Gastrocnemius medialis (tissue), 4 donors: ENCODE measurements at regions not wholly inside any gene's neighbourhood (a gene's known extent, or its start where the extent isn't known, plus 50 kb on each side); places are given as distances from the start of the nearest gene placed in this dataset.

ENCODE experiments used
- CTCF ChIP-seq, 5 experiments: fragments of 450-650 bp in 3 of 5; fragments of 200-600 bp in 2 of 5; sonication (generic) in 2 of 5; IDR thresholded peaks in 4 of 5; conservative IDR thresholded peaks in 1 of 5; 1 replicate in 4 of 5; 2 replicates in 1 of 5; pipeline ENCODE4 v1.5.1; 2016 to 2019; ENCODE audit warnings: antibody characterized with exemption in 5 of 5, mild to moderate bottlenecking in 3 of 5, moderate library complexity in 3 of 5
- POLR2A ChIP-seq, 2 donors: fragments of 450-650 bp; IDR thresholded peaks; one replicate each; pipeline ENCODE4 v1.6.1; 2017; ENCODE audit warnings: antibody characterized with exemption in 2 of 2, mild to moderate bottlenecking in 2 of 2, moderate library complexity in 2 of 2

GRCh38 chr13:76796851-76797250 is 89.4 kb downstream of the KCTD12 start:
- TF ChIP-seq CTCF (IDR thresholded peaks at IDR 0.05 in 4 of 5, conservative IDR thresholded peaks at IDR 0.05 in 1 of 5), result no peak
- TF ChIP-seq POLR2A (IDR thresholded peaks at IDR 0.05), result no peak
